GM12873 (cell line): ENCODE measurements at regions not wholly inside any gene's neighbourhood (a gene's known extent, or its start where the extent isn't known, plus 50 kb on each side); places are given as distances from the start of the nearest gene placed in this dataset.

Source experiments
- CTCF ChIP-seq: IDR thresholded peaks from 2 replicates; pipeline ENCODE4 v1.5.1; 2012; ENCODE audit warnings: low read depth, mild to moderate bottlenecking, moderate library complexity, low read length, control low read depth; ENCODE audit not compliant: insufficient read depth; ENCODE audit errors: missing control alignments

GRCh38 chr21:35153671-35154070 is 104.6 kb upstream of the RUNX1 start:
- TF ChIP-seq CTCF: no peak

- TF ChIP-seq CTCF: no peak
These were observed 101.6 kb upstream of the RUNX1 start for GRCh38 chr21:35150562-35151226.

GRCh38 chr21:35149698-35150097 is 100.6 kb upstream of the RUNX1 start:
- TF ChIP-seq CTCF: no peak

- TF ChIP-seq CTCF: no peak
These were observed 98.3 kb upstream of the RUNX1 start for GRCh38 chr21:35147439-35147838.

GRCh38 chr21:35145626-35146233 is 96.6 kb upstream of the RUNX1 start:
- TF ChIP-seq CTCF: no peak

- TF ChIP-seq CTCF: no peak
These were observed 95.9 kb upstream of the RUNX1 start for GRCh38 chr21:35144978-35145377.

GRCh38 chr21:35142036-35142815 is 93.1 kb upstream of the RUNX1 start:
- TF ChIP-seq CTCF: no peak
